ENCODE measurements at regions not wholly inside any gene's neighbourhood (a gene's known extent, or its start where the extent isn't known, plus 50 kb on each side); places are given as distances from the start of the nearest gene placed in this dataset.
"Not testable (repeated sequence)": the region's sequence is repeated elsewhere in the genome, so short reads cannot be mapped to it uniquely, and the experiment has no call there.

- H3K9ac ChIP-seq (ENCODE audit: low read length) = no peak overlapping the region
- H3K4me3 ChIP-seq (ENCODE audit: low read length) = no peak overlapping the region
- H3K27ac ChIP-seq (ENCODE audit: low read length) = no peak overlapping the region
- H3K9me2 ChIP-seq (replicated peaks; ENCODE audit: insufficient read depth, low read length) = no peaks in the 10 kb centered on the region
- no peak for TF ChIP-seq EZH2 (optimal IDR thresholded peaks at IDR 0.05; ENCODE audit: low read depth, low read length)
- no peak for TF ChIP-seq EZH2phosphoT487 (IDR thresholded peaks at IDR 0.05; ENCODE audit: low read length)
- TF ChIP-seq CTCF (IDR thresholded peaks at IDR 0.05; ENCODE audit: low read length) = no peak
- no peaks in the 10 kb centered on the region for H3K79me2 ChIP-seq (ENCODE audit: low read length)
- H3K36me3 ChIP-seq (replicated peaks; ENCODE audit: insufficient read depth, low read length) = no peaks in the 10 kb centered on the region
- no peak overlapping the region for H2AFZ ChIP-seq (ENCODE audit: low read length)
- H3K4me2 ChIP-seq (ENCODE audit: low read depth, low read length) = no peak overlapping the region
- H3K27me3 ChIP-seq (replicated peaks; ENCODE audit: insufficient read depth, low read length) = no peaks in the 10 kb centered on the region
- H3K4me1 ChIP-seq (ENCODE audit: low read length) = no peaks in the 10 kb centered on the region
- no peak for DNase-seq
- no peaks in the 10 kb centered on the region for H3F3A ChIP-seq (ENCODE audit: insufficient read depth, low read length)
- H3K9me3 ChIP-seq (replicated peaks; ENCODE audit: insufficient read depth, low read length) = no peaks in the 10 kb centered on the region
- no peaks in the 10 kb centered on the region for H4K20me1 ChIP-seq (ENCODE audit: insufficient read depth, low read length)
These were observed 231.9 kb downstream of the NDUFS4 start for GRCh38 chr5:53792338-53792737.

- H3K27me3 ChIP-seq (replicated peaks; ENCODE audit: insufficient read depth, low read length); H3K9ac ChIP-seq (ENCODE audit: low read length); H3K9me2 ChIP-seq (replicated peaks; ENCODE audit: insufficient read depth, low read length); DNase-seq; H3K4me1 ChIP-seq (ENCODE audit: low read length); H3K79me2 ChIP-seq (ENCODE audit: low read length); H3F3A ChIP-seq (ENCODE audit: insufficient read depth, low read length); H2AFZ ChIP-seq (ENCODE audit: low read length); H3K4me3 ChIP-seq (ENCODE audit: low read length); H3K27ac ChIP-seq (ENCODE audit: low read length); H3K9me3 ChIP-seq (replicated peaks; ENCODE audit: insufficient read depth, low read length); H4K20me1 ChIP-seq (ENCODE audit: insufficient read depth, low read length); H3K36me3 ChIP-seq (replicated peaks; ENCODE audit: insufficient read depth, low read length); H3K4me2 ChIP-seq (ENCODE audit: low read depth, low read length): not testable (repeated sequence)
These were observed 239.2 kb downstream of the NDUFS4 start for GRCh38 chr5:53799644-53800043.

- H4K20me1 ChIP-seq (ENCODE audit: insufficient read depth, low read length) = not testable (repeated sequence)
These were observed 248.0 kb downstream of the NDUFS4 start for GRCh38 chr5:53808392-53808791.

GRCh38 chr5:53814819-53815218 lies 254.4 kb downstream of the NDUFS4 start:
- Histone ChIP-seq H3K4me2 (ENCODE audit: low read depth, low read length) (peak overlapping the region; percentile 31; the same call in 1 of the 2 replicates), H3K27ac (ENCODE audit: low read length) (no peak overlapping the region), H3K4me1 (ENCODE audit: low read length) (peaks cover 17% of the 10 kb centered on the region), H3K9me3 (replicated peaks; ENCODE audit: insufficient read depth, low read length) (no peaks in the 10 kb centered on the region), H3K27me3 (replicated peaks; ENCODE audit: insufficient read depth, low read length) (no peaks in the 10 kb centered on the region), H3K4me3 (ENCODE audit: low read length) (no peak overlapping the region), H3K9me2 (replicated peaks; ENCODE audit: insufficient read depth, low read length) (no peaks in the 10 kb centered on the region), H3K79me2 (ENCODE audit: low read length) (no peaks in the 10 kb centered on the region), H3K9ac (ENCODE audit: low read length) (no peak overlapping the region), H3F3A (ENCODE audit: insufficient read depth, low read length) (no peaks in the 10 kb centered on the region), H3K36me3 (replicated peaks; ENCODE audit: insufficient read depth, low read length) (no peaks in the 10 kb centered on the region), H4K20me1 (ENCODE audit: insufficient read depth, low read length) (no peaks in the 10 kb centered on the region), H2AFZ (ENCODE audit: low read length) (0 out of 2 replicates have a peak overlapping the region, but pooled peaks have one; percentile 12)
- TF ChIP-seq EZH2 (optimal IDR thresholded peaks at IDR 0.05; ENCODE audit: low read depth, low read length) (no peak), CTCF (IDR thresholded peaks at IDR 0.05; ENCODE audit: low read length) (no peak), EZH2phosphoT487 (IDR thresholded peaks at IDR 0.05; ENCODE audit: low read length) (no peak)
- DNase-seq = no peak

More at GRCh38 chr5:53808392-53808791, 248.0 kb downstream of the NDUFS4 start:
- H3K9me3 ChIP-seq (replicated peaks; ENCODE audit: insufficient read depth, low read length); H3K4me1 ChIP-seq (ENCODE audit: low read length); H3K4me2 ChIP-seq (ENCODE audit: low read depth, low read length); H3K36me3 ChIP-seq (replicated peaks; ENCODE audit: insufficient read depth, low read length); H3K9me2 ChIP-seq (replicated peaks; ENCODE audit: insufficient read depth, low read length); H2AFZ ChIP-seq (ENCODE audit: low read length); DNase-seq; H3K9ac ChIP-seq (ENCODE audit: low read length); H3F3A ChIP-seq (ENCODE audit: insufficient read depth, low read length); H3K79me2 ChIP-seq (ENCODE audit: low read length); H3K27ac ChIP-seq (ENCODE audit: low read length); H3K4me3 ChIP-seq (ENCODE audit: low read length); H3K27me3 ChIP-seq (replicated peaks; ENCODE audit: insufficient read depth, low read length): not testable (repeated sequence)
